Retinal pigment epithelial cell (primary cell): ENCODE measurements at regions not wholly inside any gene's neighbourhood (a gene's known extent, or its start where the extent isn't known, plus 50 kb on each side); places are given as distances from the start of the nearest gene placed in this dataset.

Experiments
- DNase-seq: peaks from one replicate; pipeline ENCODE4 v3.0.0-alpha.2; 2010; ENCODE audit warnings: low read depth
- H3K4me3 ChIP-seq: 2 replicates; pipeline ENCODE4 v1.5.1; 2011; ENCODE audit warnings: mild to moderate bottlenecking, low read length, control low read depth, moderate library complexity
- CTCF ChIP-seq: conservative IDR thresholded peaks from 2 replicates; pipeline ENCODE4 v1.5.1; 2011; ENCODE audit warnings: low read depth, low read length, control low read depth, inconsistent platforms

- no peak for TF ChIP-seq CTCF
- DNase-seq, result no peak
- H3K4me3 ChIP-seq, result no peak overlapping the region
These were observed 1160.9 kb upstream of the PCDH9 start for GRCh38 chr13:68390987-68391386.

- no peak for TF ChIP-seq CTCF
- no peak overlapping the region for H3K4me3 ChIP-seq
- DNase-seq, result no peak
These were observed 1156.7 kb upstream of the PCDH9 start for GRCh38 chr13:68386808-68387207.

GRCh38 chr13:68380041-68380973 lies 1150.2 kb upstream of the PCDH9 start:
- H3K4me3 ChIP-seq, result no peak overlapping the region
- TF ChIP-seq CTCF, result no peak
- no peak for DNase-seq

- no peak for TF ChIP-seq CTCF
- no peak for DNase-seq
- H3K4me3 ChIP-seq, result no peak overlapping the region
These were observed 1148.2 kb upstream of the PCDH9 start for GRCh38 chr13:68378294-68378693.

GRCh38 chr13:68375004-68375403 lies 1144.9 kb upstream of the PCDH9 start:
- H3K4me3 ChIP-seq, result no peak overlapping the region
- no peak for TF ChIP-seq CTCF
- no peak for DNase-seq

GRCh38 chr13:68369739-68370138 lies 1139.6 kb upstream of the PCDH9 start:
- DNase-seq, result no peak
- TF ChIP-seq CTCF, result no peak
- H3K4me3 ChIP-seq, result no peak overlapping the region

GRCh38 chr13:68368922-68369321 lies 1138.8 kb upstream of the PCDH9 start:
- TF ChIP-seq CTCF, result no peak
- no peak for DNase-seq
- no peak overlapping the region for H3K4me3 ChIP-seq
